Esophagus muscularis mucosa (tissue), 4 donors: ENCODE measurements at regions not wholly inside any gene's neighbourhood (a gene's known extent, or its start where the extent isn't known, plus 50 kb on each side); places are given as distances from the start of the nearest gene placed in this dataset.

Source experiments
- DNase-seq: peaks from one replicate; pipeline ENCODE4 v3.0.0-alpha.2; 2017; ENCODE audit errors: extremely low spot score
- H3K27ac ChIP-seq, 4 donors: fragments of 200-600 bp; sonication (generic); replicated peaks in 1 of 4; 1 replicate in 3 of 4; 2 replicates in 1 of 4; pipeline ENCODE4 v1.5.1; 2016 to 2019; ENCODE audit warnings: mild to moderate bottlenecking in 1 of 4
- H3K27me3 ChIP-seq, 4 donors: fragments of 200-600 bp; sonication (generic); one replicate each; pipeline versions ENCODE4 v1.5.1 to v1.6.0; 2016 to 2019
- H3K36me3 ChIP-seq, 4 donors: fragments of 200-600 bp; sonication (generic); one replicate each; pipeline ENCODE4 v1.5.1; 2016 to 2019
- H3K4me1 ChIP-seq, 4 donors: fragments of 200-600 bp; sonication (generic); one replicate each; pipeline ENCODE4 v1.5.1; 2016 to 2019
- H3K4me3 ChIP-seq, 4 donors: fragments of 200-600 bp; sonication (generic); 1 replicate in 2 of 4; 2 replicates in 2 of 4; pipeline ENCODE4 v1.5.1; 2016 to 2019; ENCODE audit warnings: mild to moderate bottlenecking in 4 of 4, moderate library complexity in 1 of 4
- H3K9me3 ChIP-seq, 4 donors: fragments of 200-600 bp; sonication (generic); 1 replicate in 3 of 4; 2 replicates in 1 of 4; pipeline ENCODE4 v1.5.1; 2016 to 2019
- CTCF ChIP-seq, 3 experiments: fragments of 200-600 bp in 2 of 3; fragments of 450-650 bp in 1 of 3; sonication (generic) in 2 of 3; IDR thresholded peaks; one replicate each; pipeline ENCODE4 v1.5.1; 2017 to 2019; ENCODE audit warnings: antibody characterized with exemption in 3 of 3, mild to moderate bottlenecking in 2 of 3, moderate library complexity in 1 of 3
- EP300 ChIP-seq: sonication (generic); formaldehyde crosslinking; IDR thresholded peaks from one replicate; pipeline ENCODE4 v1.6.1; 2017; ENCODE audit warnings: antibody characterized with exemption
- POLR2A ChIP-seq: fragments of 450-650 bp; IDR thresholded peaks from one replicate; pipeline ENCODE4 v1.6.1; 2017; ENCODE audit warnings: antibody characterized with exemption, moderate library complexity, mild to moderate bottlenecking, low read depth
- POLR2AphosphoS5 ChIP-seq, 2 donors: sonication (generic); formaldehyde crosslinking; IDR thresholded peaks; one replicate each; pipeline ENCODE4 v1.6.1; 2017; ENCODE audit warnings: antibody characterized with exemption in 2 of 2
- WGBS: methylation state at CpG from one replicate; pipeline ENCODE4 v1.1.5; 2018; 5-methylcytosine and 5-hydroxymethylcytosine counted together
- intact Hi-C: fragments of 100-400 bp; cut with DNase I; formaldehyde crosslinking; loops from one replicate; pipeline ENCODE4 v1.15.1; 2023

- intact Hi-C loops = no loop called here
- Histone ChIP-seq H3K36me3 (no peaks in the 10 kb centered on the region), H3K27ac (no peak overlapping the region), H3K4me1 (peaks cover 5 to 24% (median 13%) of the 10 kb centered on the region in 4 donors), H3K4me3 (no peak overlapping the region), H3K27me3 (no peaks in the 10 kb centered on the region), H3K9me3 (no peaks in the 10 kb centered on the region)
- TF ChIP-seq CTCF (IDR thresholded peaks at IDR 0.05) (no peak), EP300 (no peak), POLR2AphosphoS5 (IDR thresholded peaks at IDR 0.05) (no peak), POLR2A (no peak)
- no peak for DNase-seq
- 73% methylated on average over 3 of the region's 3 CpGs for WGBS
These were observed 246.1 kb downstream of the TBL1XR1 start for GRCh38 chr3:176951144-176951543.

GRCh38 chr3:176950743-176951142 lies 246.5 kb downstream of the TBL1XR1 start:
- no peaks in the 10 kb centered on the region for H3K36me3 ChIP-seq
- peaks cover 5 to 24% (median 13%) of the 10 kb centered on the region in 4 donors for H3K4me1 ChIP-seq
- 52% methylated on average over 3 of the region's 3 CpGs for WGBS
- no peak overlapping the region for H3K27ac ChIP-seq
- TF ChIP-seq POLR2A (no peak), EP300 (no peak), POLR2AphosphoS5 (IDR thresholded peaks at IDR 0.05) (no peak), CTCF (IDR thresholded peaks at IDR 0.05) (no peak)
- no peak overlapping the region for H3K4me3 ChIP-seq
- H3K27me3 ChIP-seq = no peaks in the 10 kb centered on the region
- DNase-seq = no peak
- intact Hi-C loops = no loop called here
- H3K9me3 ChIP-seq = no peaks in the 10 kb centered on the region

- intact Hi-C loops = no loop called here
These were observed 249.1 kb downstream of the TBL1XR1 start for GRCh38 chr3:176948151-176948550.

GRCh38 chr3:176946202-176946601 lies 251.1 kb downstream of the TBL1XR1 start:
- no peak for TF ChIP-seq EP300
- TF ChIP-seq POLR2A = no peak
- TF ChIP-seq POLR2AphosphoS5 (IDR thresholded peaks at IDR 0.05) = no peak
- no peak for TF ChIP-seq CTCF (IDR thresholded peaks at IDR 0.05)

More at GRCh38 chr3:176948151-176948550, 249.1 kb downstream of the TBL1XR1 start:
- H3K9me3 ChIP-seq = no peaks in the 10 kb centered on the region
- WGBS = 93% methylated on average over 2 of the region's 2 CpGs
- no peaks in the 10 kb centered on the region for H3K36me3 ChIP-seq
- no peaks in the 10 kb centered on the region for H3K27me3 ChIP-seq
- no peak for DNase-seq
- no peak overlapping the region for H3K27ac ChIP-seq
- H3K4me1 ChIP-seq = peaks cover 0 to 12% (median 5%) of the 10 kb centered on the region in 4 donors
- no peak overlapping the region for H3K4me3 ChIP-seq
- TF ChIP-seq CTCF (IDR thresholded peaks at IDR 0.05) (no peak), POLR2A (no peak), EP300 (no peak), POLR2AphosphoS5 (IDR thresholded peaks at IDR 0.05) (no peak)

GRCh38 chr3:176942305-176942704 lies 255.0 kb downstream of the TBL1XR1 start:
- Histone ChIP-seq H3K9me3 (no peaks in the 10 kb centered on the region), H3K36me3 (no peaks in the 10 kb centered on the region), H3K4me1 (peaks cover 0 to 10% (median 2%) of the 10 kb centered on the region in 4 donors), H3K27me3 (no peaks in the 10 kb centered on the region), H3K4me3 (no peak overlapping the region), H3K27ac (no peak overlapping the region)
- intact Hi-C loops = no loop called here
- WGBS = 67% methylated on average over 1 of the region's 1 CpG
- TF ChIP-seq EP300 = no peak
- TF ChIP-seq CTCF (IDR thresholded peaks at IDR 0.05) = no peak
- TF ChIP-seq POLR2A = no peak
- TF ChIP-seq POLR2AphosphoS5 (IDR thresholded peaks at IDR 0.05) = no peak
- no peak for DNase-seq

More at GRCh38 chr3:176946202-176946601, 251.1 kb downstream of the TBL1XR1 start:
- DNase-seq = no peak
- H3K27me3 ChIP-seq = no peaks in the 10 kb centered on the region
- no peaks in the 10 kb centered on the region for H3K36me3 ChIP-seq
- H3K27ac ChIP-seq = no peak overlapping the region
- H3K4me3 ChIP-seq = no peak overlapping the region
- intact Hi-C loops = no loop called here
- 91% methylated on average over 9 of the region's 9 CpGs for WGBS
- no peaks in the 10 kb centered on the region for H3K9me3 ChIP-seq
- H3K4me1 ChIP-seq = peaks cover 0 to 9% (median 2%) of the 10 kb centered on the region in 4 donors
